IPS DF 6.9 (cell line): ENCODE measurements at regions not wholly inside any gene's neighbourhood (a gene's known extent, or its start where the extent isn't known, plus 50 kb on each side); places are given as distances from the start of the nearest gene placed in this dataset.

Experiments
- DNase-seq: peaks from one replicate; pipeline ENCODE4 v3.0.0-alpha.2; 2013; ENCODE audit warnings: low read depth, low spot score
- H3K27ac ChIP-seq: one replicate; pipeline ENCODE4 v1.5.1; 2013; ENCODE audit warnings: low read length, control low read depth
- H3K27me3 ChIP-seq: 2 replicates; pipeline ENCODE4 v1.6.1; 2013; ENCODE audit warnings: mild to moderate bottlenecking, low read length; ENCODE audit not compliant: control insufficient read depth, insufficient read depth
- H3K36me3 ChIP-seq: 2 replicates; pipeline ENCODE4 v1.6.1; 2013; ENCODE audit warnings: low read length; ENCODE audit not compliant: control insufficient read depth, insufficient read depth
- H3K4me1 ChIP-seq: 2 replicates; pipeline ENCODE4 v1.6.1; 2013; ENCODE audit warnings: low read length; ENCODE audit not compliant: control insufficient read depth, insufficient read depth
- H3K4me3 ChIP-seq: 2 replicates; pipeline ENCODE4 v1.5.1; 2013; ENCODE audit warnings: mild to moderate bottlenecking, low read length
- H3K9me3 ChIP-seq: 2 replicates; pipeline ENCODE4 v1.6.1; 2013; ENCODE audit warnings: low read length, inconsistent platforms; ENCODE audit not compliant: control insufficient read depth, insufficient read depth
- WGBS: extraction: QIAGEN DNeasy Blood & Tissue Kit; methylation state at CpG from one replicate; pipeline ENCODE4 v1.1.7; 2013; ENCODE audit warnings: mixed read lengths, missing lambda C conversion rate; ENCODE audit not compliant: insufficient read length, insufficient coverage; 5-methylcytosine and 5-hydroxymethylcytosine counted together

DNA sequence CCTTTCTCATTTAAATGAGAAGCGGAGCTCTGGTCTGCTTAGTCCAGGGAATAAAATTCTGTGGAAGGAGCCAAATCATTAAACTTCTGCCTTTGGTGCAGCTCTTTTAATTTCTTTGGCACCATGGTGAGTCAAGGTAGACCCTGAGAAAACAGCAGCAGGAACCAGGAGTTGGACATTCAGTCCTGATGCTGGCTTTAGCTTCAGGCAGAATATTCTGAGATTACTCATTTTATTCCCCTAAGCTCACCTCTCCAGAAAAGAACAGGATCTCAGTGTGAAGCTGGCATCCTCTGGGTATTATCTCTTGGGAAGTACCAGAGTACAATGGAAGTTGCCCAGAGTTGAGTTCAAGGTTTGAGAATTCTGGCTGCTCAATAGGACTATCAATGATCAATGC lies 211.6 kb upstream of the NRP1 start:
- Histone ChIP-seq H3K9me3 (no peaks in the 10 kb centered on the region), H3K36me3 (no peaks in the 10 kb centered on the region), H3K27ac (no peak overlapping the region), H3K27me3 (no peaks in the 10 kb centered on the region), H3K4me1 (no peaks in the 10 kb centered on the region), H3K4me3 (no peak overlapping the region)
- no CpG with 5 or more reads among the region's 1 CpG for WGBS
- no peak for DNase-seq

DNA sequence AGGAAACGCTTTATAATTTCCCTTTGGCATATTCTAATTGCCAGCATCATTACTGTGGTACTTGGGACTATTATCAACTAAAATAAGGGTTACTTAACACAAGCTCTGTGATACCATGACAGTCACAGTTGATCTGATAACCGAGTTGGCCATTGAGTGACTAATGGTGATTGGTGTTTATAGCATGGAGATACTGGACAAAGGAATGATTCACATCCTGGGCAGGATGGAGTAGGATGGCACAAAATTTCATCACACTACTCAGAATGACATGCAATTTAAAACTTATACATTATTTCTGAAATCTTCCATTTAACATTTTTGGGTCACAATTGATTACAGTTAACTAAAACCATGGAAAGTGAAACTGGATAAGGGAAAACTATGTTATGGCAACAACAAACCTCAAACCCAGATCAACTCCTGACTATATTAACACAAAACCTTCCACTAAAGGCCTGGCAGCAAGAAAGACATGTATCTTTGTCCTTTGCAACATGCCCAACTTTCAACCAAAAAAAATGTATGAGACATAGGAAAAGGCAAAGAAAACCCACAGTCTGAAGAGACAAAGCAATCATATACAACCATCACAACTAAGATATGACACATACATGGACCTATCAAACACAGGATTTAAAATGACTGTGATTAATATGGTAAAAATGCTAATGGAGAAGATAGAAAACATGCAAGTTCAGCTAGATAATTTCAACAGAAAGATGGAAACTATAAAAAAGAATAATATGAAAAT lies 208.5 kb upstream of the NRP1 start:
- H3K4me1 ChIP-seq: no peaks in the 10 kb centered on the region
- no peak overlapping the region for H3K27ac ChIP-seq
- H3K9me3 ChIP-seq: no peaks in the 10 kb centered on the region
- no peaks in the 10 kb centered on the region for H3K36me3 ChIP-seq
- DNase-seq: no peak
- H3K27me3 ChIP-seq: no peaks in the 10 kb centered on the region
- no peak overlapping the region for H3K4me3 ChIP-seq
- WGBS: no CpG with 5 or more reads among the region's 2 CpGs

DNA sequence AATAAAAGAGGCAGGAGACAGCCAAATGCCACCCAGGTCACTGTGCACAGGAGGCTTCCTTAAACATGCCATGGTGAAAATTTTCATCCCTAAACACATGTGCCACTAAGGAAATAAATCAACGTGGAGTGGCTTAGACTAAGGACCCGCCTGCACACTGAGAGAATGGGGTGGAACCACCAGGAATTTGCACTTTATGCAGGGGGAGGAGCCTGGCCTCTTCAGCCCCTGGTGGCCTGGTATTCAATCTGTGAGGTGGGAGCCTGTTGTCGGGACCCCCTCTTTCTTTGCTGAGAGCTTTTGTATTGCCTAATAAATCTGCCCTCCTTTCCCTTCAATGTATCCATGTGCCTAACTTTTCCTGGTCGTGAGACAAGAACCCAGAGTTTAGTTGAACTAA lies 204.6 kb upstream of the NRP1 start:
- H3K9me3 ChIP-seq: no peaks in the 10 kb centered on the region
- WGBS: no CpG with 5 or more reads among the region's 4 CpGs
- H3K4me1 ChIP-seq: peaks cover 2% of the 10 kb centered on the region; the same call in 1 of the 2 replicates
- no peak overlapping the region for H3K27ac ChIP-seq
- H3K4me3 ChIP-seq: no peak overlapping the region
- no peaks in the 10 kb centered on the region for H3K27me3 ChIP-seq
- DNase-seq: no peak
- H3K36me3 ChIP-seq: no peaks in the 10 kb centered on the region

DNA sequence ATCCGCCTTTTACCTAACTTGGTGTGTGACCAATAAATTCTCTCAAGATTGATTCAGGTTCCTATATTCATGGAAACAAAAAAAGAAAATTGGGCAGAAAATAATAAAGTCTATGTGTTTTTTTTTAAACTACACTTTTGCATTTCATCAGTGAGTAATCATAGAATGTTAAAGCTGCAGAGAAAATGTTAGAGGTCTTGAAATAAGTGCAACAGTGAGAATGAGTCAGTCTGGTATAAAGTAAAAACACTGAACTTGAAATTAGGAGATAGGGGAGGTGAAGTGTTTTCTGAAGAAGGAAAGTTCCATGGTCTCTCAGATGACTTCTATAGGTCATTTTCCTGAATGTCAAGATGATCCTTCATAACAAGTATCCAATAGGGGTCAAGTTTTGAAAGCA lies 202.6 kb upstream of the NRP1 start:
- H3K4me3 ChIP-seq: no peak overlapping the region
- no peak overlapping the region for H3K27ac ChIP-seq
- H3K27me3 ChIP-seq: no peaks in the 10 kb centered on the region
- WGBS: no CpG with 5 or more reads among the region's 1 CpG
- no peaks in the 10 kb centered on the region for H3K9me3 ChIP-seq
- H3K36me3 ChIP-seq: no peaks in the 10 kb centered on the region
- peaks cover 2% of the 10 kb centered on the region; the same call in 1 of the 2 replicates for H3K4me1 ChIP-seq
- DNase-seq: no peak

DNA sequence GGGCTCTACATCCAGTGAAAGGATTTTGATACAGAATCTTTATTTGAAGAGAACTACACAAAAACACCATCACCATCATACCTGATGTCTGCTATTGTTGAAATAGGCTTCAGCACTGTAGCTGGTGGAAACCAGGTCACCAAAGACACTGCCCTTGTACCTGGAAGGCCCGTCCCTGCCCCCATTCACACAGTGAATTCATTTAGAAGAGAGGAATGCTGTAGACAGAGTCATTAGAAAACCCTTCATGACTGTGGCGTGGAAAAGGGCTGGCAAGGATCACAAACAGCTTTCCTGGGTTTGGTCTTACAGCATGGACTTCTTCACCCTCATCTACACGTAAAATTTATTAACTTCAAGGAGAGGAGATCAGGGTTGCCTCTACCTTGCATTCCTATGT lies 202.0 kb upstream of the NRP1 start:
- Histone ChIP-seq H3K4me1 (peaks cover 2% of the 10 kb centered on the region; the same call in 1 of the 2 replicates), H3K4me3 (no peak overlapping the region), H3K9me3 (no peaks in the 10 kb centered on the region), H3K27ac (no peak overlapping the region), H3K27me3 (no peaks in the 10 kb centered on the region), H3K36me3 (no peaks in the 10 kb centered on the region)
- no peak for DNase-seq
- WGBS: no CpG with 5 or more reads among the region's 3 CpGs

DNA sequence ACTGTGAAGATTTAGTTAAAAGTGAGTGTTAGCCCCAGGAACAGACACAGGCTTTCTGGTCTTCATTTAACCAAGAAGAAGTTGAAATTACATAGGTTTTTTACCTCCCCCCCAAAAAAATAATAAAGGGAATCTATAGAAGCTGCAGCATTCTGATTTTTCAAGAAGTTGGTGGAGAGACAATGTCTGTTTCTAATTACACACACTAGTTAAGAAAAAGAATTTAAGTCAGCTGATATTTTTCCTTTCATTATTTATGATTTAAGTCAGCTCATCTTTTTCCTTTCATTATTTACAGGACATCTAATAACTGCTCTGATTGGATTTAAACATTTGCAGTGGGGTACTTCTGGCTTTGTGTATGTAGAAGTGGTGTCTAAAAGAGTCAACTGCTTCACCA lies 201.4 kb upstream of the NRP1 start:
- no peaks in the 10 kb centered on the region for H3K9me3 ChIP-seq
- H3K36me3 ChIP-seq: no peaks in the 10 kb centered on the region
- H3K4me3 ChIP-seq: no peak overlapping the region
- H3K27me3 ChIP-seq: no peaks in the 10 kb centered on the region
- H3K4me1 ChIP-seq: peaks cover 2% of the 10 kb centered on the region; the same call in 1 of the 2 replicates
- H3K27ac ChIP-seq: no peak overlapping the region
- DNase-seq: no peak

DNA sequence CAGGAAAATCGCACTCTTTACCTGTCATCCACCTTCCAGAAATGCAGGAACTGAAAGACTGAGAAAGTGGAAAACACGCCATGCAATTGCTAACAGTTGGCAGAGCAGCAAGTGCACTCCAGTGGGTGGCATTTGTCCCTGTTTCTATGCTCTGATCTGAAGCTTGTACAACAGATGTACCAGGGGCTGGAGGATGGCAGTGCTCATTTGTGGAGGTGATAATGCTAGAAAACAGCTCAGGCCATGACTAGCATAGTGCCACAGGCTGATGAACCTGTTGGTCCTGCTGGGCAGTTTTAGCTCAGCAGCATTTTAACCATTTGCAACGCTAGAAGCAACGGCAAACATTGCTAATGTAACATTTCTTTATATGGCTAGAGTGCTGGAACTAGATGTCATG lies 199.9 kb upstream of the NRP1 start:
- no peak for DNase-seq
- peaks cover 2% of the 10 kb centered on the region; the same call in 1 of the 2 replicates for H3K4me1 ChIP-seq
- no peaks in the 10 kb centered on the region for H3K27me3 ChIP-seq
- no peaks in the 10 kb centered on the region for H3K36me3 ChIP-seq
- H3K9me3 ChIP-seq: no peaks in the 10 kb centered on the region
- H3K4me3 ChIP-seq: no peak overlapping the region
- WGBS: no CpG with 5 or more reads among the region's 4 CpGs
- H3K27ac ChIP-seq: no peak overlapping the region

DNA sequence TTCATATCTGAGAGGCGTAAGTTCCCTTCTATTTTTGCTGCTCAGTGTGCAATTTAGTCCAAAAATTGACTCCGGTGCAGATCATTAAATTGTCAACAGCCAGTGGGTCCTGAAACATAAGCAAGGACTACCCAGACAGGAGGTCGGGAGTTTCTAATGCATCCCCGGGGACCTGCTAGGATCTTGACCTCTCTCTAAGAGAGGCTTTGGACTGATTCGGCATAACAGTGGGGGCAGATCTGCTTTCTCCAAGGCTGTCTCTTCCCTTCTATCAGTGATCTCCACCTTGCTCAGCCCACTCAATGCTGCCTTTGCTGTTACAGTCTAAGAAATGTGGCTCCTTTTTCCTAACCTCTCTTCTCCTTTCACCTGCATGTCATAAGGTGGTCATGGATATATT lies 199.1 kb upstream of the NRP1 start:
- H3K27ac ChIP-seq: no peak overlapping the region
- H3K9me3 ChIP-seq: no peaks in the 10 kb centered on the region
- H3K27me3 ChIP-seq: no peaks in the 10 kb centered on the region
- no peak for DNase-seq
- WGBS: no CpG with 5 or more reads among the region's 5 CpGs
- H3K36me3 ChIP-seq: no peaks in the 10 kb centered on the region
- H3K4me3 ChIP-seq: no peak overlapping the region
- H3K4me1 ChIP-seq: peaks cover 2% of the 10 kb centered on the region; the same call in 1 of the 2 replicates

DNA sequence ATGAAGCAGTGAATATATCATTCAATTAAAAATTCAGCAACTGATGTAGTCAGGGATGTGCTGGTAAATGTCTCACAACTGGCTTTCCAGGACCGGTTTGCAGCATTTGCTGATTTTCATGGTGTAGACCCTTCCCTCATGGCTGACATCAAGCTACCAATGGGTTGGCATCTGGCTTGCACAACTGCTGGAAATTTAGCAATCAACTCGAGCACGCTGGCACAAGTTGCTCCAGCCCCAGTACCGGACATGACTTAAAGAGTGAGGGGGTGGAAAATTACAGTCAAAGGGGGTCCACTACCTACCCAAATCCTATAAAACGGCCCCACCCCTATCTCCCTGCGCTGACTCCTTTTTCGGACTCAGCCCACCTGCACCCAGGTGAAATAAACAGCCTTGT lies 198.4 kb upstream of the NRP1 start:
- WGBS: no CpG with 5 or more reads among the region's 7 CpGs
- Histone ChIP-seq H3K4me3 (no peak overlapping the region), H3K27ac (no peak overlapping the region), H3K4me1 (peaks cover 2% of the 10 kb centered on the region; the same call in 1 of the 2 replicates), H3K27me3 (no peaks in the 10 kb centered on the region), H3K9me3 (no peaks in the 10 kb centered on the region), H3K36me3 (no peaks in the 10 kb centered on the region)
- no peak for DNase-seq

DNA sequence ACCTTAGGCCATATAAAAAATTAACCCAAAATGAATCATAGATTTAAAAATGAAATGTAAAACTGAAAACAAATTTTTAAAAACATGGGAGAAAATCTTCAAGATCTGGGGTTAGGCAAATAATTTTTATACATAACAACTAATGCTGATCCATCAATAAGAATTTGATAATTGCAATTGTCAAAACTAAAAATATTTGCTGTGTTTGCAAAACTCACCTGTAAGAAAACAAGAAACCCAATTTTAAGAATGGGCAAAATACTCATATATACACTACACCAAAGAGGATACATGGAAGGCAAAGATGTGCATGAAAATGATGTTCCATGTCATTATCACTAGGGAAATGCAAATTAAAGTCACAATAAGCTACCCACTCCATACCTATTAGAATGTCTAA lies 194.8 kb upstream of the NRP1 start:
- Histone ChIP-seq H3K9me3 (no peaks in the 10 kb centered on the region), H3K27ac (no peak overlapping the region), H3K36me3 (no peaks in the 10 kb centered on the region), H3K4me1 (no peaks in the 10 kb centered on the region; the same call in 1 of the 2 replicates), H3K4me3 (no peak overlapping the region), H3K27me3 (no peaks in the 10 kb centered on the region)
- no peak for DNase-seq

DNA sequence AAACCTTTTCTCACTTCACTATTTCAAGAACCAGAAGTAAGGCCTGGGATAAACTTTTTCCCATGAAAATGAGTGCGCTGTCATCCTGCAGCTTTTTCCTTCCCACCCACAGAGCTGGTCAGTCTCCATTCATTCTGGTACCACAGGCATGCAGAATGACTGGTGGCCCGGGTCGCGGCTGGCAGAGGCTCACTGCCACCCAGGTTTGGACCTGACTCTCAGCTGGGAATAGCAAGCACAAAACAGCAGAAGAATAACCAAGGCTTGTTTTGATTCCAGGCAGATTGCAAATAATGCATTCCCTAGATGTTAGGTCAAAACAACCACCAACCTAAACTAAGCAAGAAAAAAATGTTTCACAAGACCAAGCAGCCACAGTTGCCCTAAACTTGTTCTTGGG lies 190.5 kb upstream of the NRP1 start:
- no CpG with 5 or more reads among the region's 4 CpGs for WGBS
- Histone ChIP-seq H3K4me3 (no peak overlapping the region), H3K9me3 (no peaks in the 10 kb centered on the region), H3K27me3 (no peaks in the 10 kb centered on the region), H3K36me3 (no peaks in the 10 kb centered on the region), H3K4me1 (peaks cover 1% of the 10 kb centered on the region; the same call in 1 of the 2 replicates), H3K27ac (no peak overlapping the region)
- no peak for DNase-seq
